Heart right ventricle (tissue), 16 donors: ENCODE measurements at regions not wholly inside any gene's neighbourhood (a gene's known extent, or its start where the extent isn't known, plus 50 kb on each side); places are given as distances from the start of the nearest gene placed in this dataset.

Experiments
- ATAC-seq, 8 donors: fragments of 200-7000 bp; cut with Tn5 transposase; one replicate each; pipeline ENCODE4 v1.9.1; 2020; ENCODE audit warnings: mild to moderate bottlenecking in 8 of 8, moderate library complexity in 8 of 8, moderate number of reproducible peaks in 1 of 8
- DNase-seq, 2 donors: peaks; one replicate each; pipeline ENCODE4 v3.0.0-alpha.2; 2020
- H3K27ac ChIP-seq, 10 donors: fragments of 200-600 bp; sonication (generic) in 2 of 10; one replicate each; pipeline versions ENCODE4 v1.5.0 to v1.8.0; 2020 to 2022; ENCODE audit warnings: mild to moderate bottlenecking in 3 of 10
- H3K27me3 ChIP-seq, 7 donors: fragments of 200-600 bp; one replicate each; pipeline ENCODE4 v1.8.0; 2021 to 2022; ENCODE audit warnings: mild to moderate bottlenecking in 2 of 7
- H3K36me3 ChIP-seq, 9 donors: fragments of 200-600 bp; sonication (generic) in 1 of 9; one replicate each; pipeline versions ENCODE4 v1.5.0 to v1.8.0; 2020 to 2022; ENCODE audit warnings: mild to moderate bottlenecking in 2 of 9
- H3K4me1 ChIP-seq, 9 donors: fragments of 200-600 bp; sonication (generic) in 1 of 9; one replicate each; pipeline versions ENCODE4 v1.5.0 to v1.8.0; 2020 to 2022; ENCODE audit warnings: mild to moderate bottlenecking in 4 of 9
- H3K4me3 ChIP-seq, 10 donors: fragments of 200-600 bp; sonication (generic) in 2 of 10; one replicate each; pipeline versions ENCODE4 v1.5.0 to v1.8.0; 2020 to 2022; ENCODE audit warnings: mild to moderate bottlenecking in 7 of 10, moderate library complexity in 2 of 10
- H3K9me3 ChIP-seq, 11 donors: fragments of 200-600 bp in 10 of 11; sonication (generic) in 2 of 11; one replicate each; pipeline versions ENCODE4 v1.5.0 to v1.8.0; 2013 to 2022; ENCODE audit warnings: mild to moderate bottlenecking in 2 of 11, control low read depth in 1 of 11, moderate library complexity in 1 of 11
- CTCF ChIP-seq, 9 donors: fragments of 200-600 bp; sonication (generic) in 2 of 9; IDR thresholded peaks; one replicate each; pipeline versions ENCODE4 v1.5.0 to v1.8.0; 2021 to 2022; ENCODE audit warnings: antibody characterized with exemption in 9 of 9, mild to moderate bottlenecking in 5 of 9, moderate library complexity in 1 of 9
- WGBS, 2 donors: extraction: QIAGEN DNeasy Blood & Tissue Kit; methylation state at CpG; one replicate each; pipeline ENCODE4 v1.1.7; 2013; ENCODE audit warnings: inconsistent platforms in 1 of 2; 5-methylcytosine and 5-hydroxymethylcytosine counted together
- intact Hi-C, 10 donors: fragments of 100-400 bp; cut with DNase I; formaldehyde crosslinking; loops; one replicate each; pipeline versions ENCODE4 v1.11.1 to v1.14.2; 2022
- donor health status: Arrhythmogenic right ventricular cardiomyopathy.
- donor health status: ischemic (EF 13 %, LVEDD 7.1; RV severe dilation, severe dysfunction).
- donor health status: healthy with polysubstance abuse.
- donor health status: DM: no; HTN: yes; CAD: no.
- donor health status: DM: no; HTN: no; CAD: no.
- donor health status: ischemic (EF 25% LVEDD 6.9; RV normal size, moderate dysfunction).
- donor health status: ischemic (EF 25% LVEDD 5.7; RV mildly dilated, moderate dysfunction).
- donor health status: healthy.
- donor health status: DM: yes; HTN: yes; CAD: no.
- donor health status: Ischemic cardiomyopathy.
- donor health status: ischemic (EF 35%, LVEDD 5.7; RV mildly dilated, moderate dysfunction).
- donor health status: nonischemic (EF 11% LVEDD 7.7; RV severe dilation, severe dysfunction).
- donor health status: DM: yes; HTN: yes; CAD: no.
- donor health status: PGD.
- donor health status: ischemic (EF 29% LVEDD 5.4; RV normal size, mild dysfunction).
- donor health status: nonischemic (EF 23%, LVEDD 6.1; RV moderate dilation, normal function).

GRCh38 chr6:125524356-125524755 is 222.6 kb upstream of the HDDC2 start:
- no peak for ATAC-seq
- Histone ChIP-seq H3K27ac (no peak overlapping the region), H3K4me3 (no peak overlapping the region), H3K9me3 (no peaks in the 10 kb centered on the region), H3K4me1 (peaks cover 0 to 10% (median 0%) of the 10 kb centered on the region in 9 donors), H3K27me3 (peaks cover 0 to 7% (median 0%) of the 10 kb centered on the region in 7 donors), H3K36me3 (no peaks in the 10 kb centered on the region)
- WGBS, 2 donors = 15 to 25% methylated on average over 2 of the region's 2 CpGs
- intact Hi-C loops = loop anchor here in 1 of 10 donors (10.0 kb wide), 1 partner anchor 190 kb away; no protein-coding TSS in a partner anchor
- TF ChIP-seq CTCF (IDR thresholded peaks at IDR 0.05) = no peak
- no peak for DNase-seq

- Histone ChIP-seq H3K36me3 (no peaks in the 10 kb centered on the region), H3K9me3 (no peaks in the 10 kb centered on the region), H3K4me1 (peaks cover 0 to 12% (median 0%) of the 10 kb centered on the region in 9 donors), H3K27ac (no peak overlapping the region), H3K4me3 (no peak overlapping the region), H3K27me3 (peaks cover 0 to 7% (median 0%) of the 10 kb centered on the region in 7 donors)
- no peak for DNase-seq
- 4 to 41% methylated on average over 1 of the region's 1 CpG for WGBS, 2 donors
- TF ChIP-seq CTCF (IDR thresholded peaks at IDR 0.05) = no peak
- no peak for ATAC-seq
- intact Hi-C loops = loop anchor here in 1 of 10 donors (10.0 kb wide), 1 partner anchor 189 kb away; no protein-coding TSS in a partner anchor
Observed at GRCh38 chr6:125526007-125526720, 223.3 kb upstream of the HEY2 start.

- TF ChIP-seq CTCF (IDR thresholded peaks at IDR 0.05) = no peak
- Histone ChIP-seq H3K27me3 (peaks cover 0 to 9% (median 5%) of the 10 kb centered on the region in 7 donors), H3K9me3 (no peaks in the 10 kb centered on the region), H3K27ac (no peak overlapping the region), H3K4me3 (no peak overlapping the region), H3K36me3 (no peaks in the 10 kb centered on the region), H3K4me1 (peaks cover 0 to 12% (median 0%) of the 10 kb centered on the region in 9 donors)
- WGBS, 2 donors = 49 to 52% methylated on average over 6 of the region's 6 CpGs
- ATAC-seq (no peak), DNase-seq (no peak)
- intact Hi-C loops = loop anchor here in 1 of 10 donors (10.0 kb wide), 1 partner anchor 186 kb away; no protein-coding TSS in a partner anchor
Observed at GRCh38 chr6:125528621-125529041, 220.8 kb upstream of the HEY2 start.

GRCh38 chr6:125529061-125529460 is 220.4 kb upstream of the HEY2 start:
- WGBS, 2 donors = 75 to 85% methylated on average over 5 of the region's 5 CpGs

More at GRCh38 chr6:125529061-125529460, 220.4 kb upstream of the HEY2 start:
- no peak overlapping the region for H3K27ac ChIP-seq
- peaks cover 0 to 12% (median 0%) of the 10 kb centered on the region in 9 donors for H3K4me1 ChIP-seq
- no peak for TF ChIP-seq CTCF (IDR thresholded peaks at IDR 0.05)
- H3K9me3 ChIP-seq = no peaks in the 10 kb centered on the region
- peaks cover 0 to 13% (median 7%) of the 10 kb centered on the region in 7 donors for H3K27me3 ChIP-seq
- no peaks in the 10 kb centered on the region for H3K36me3 ChIP-seq
- no peak for ATAC-seq
- intact Hi-C loops = loop anchor here in 1 of 10 donors (10.0 kb wide), 1 partner anchor 186 kb away; no protein-coding TSS in a partner anchor
- no peak for DNase-seq
- no peak overlapping the region for H3K4me3 ChIP-seq
